ENCODE measurements at regions not wholly inside any gene's neighbourhood (a gene's known extent, or its start where the extent isn't known, plus 50 kb on each side); places are given as distances from the start of the nearest gene placed in this dataset.

- TF ChIP-seq CTCF (IDR thresholded peaks at IDR 0.05), result no peak
- TF ChIP-seq EP300 (IDR thresholded peaks at IDR 0.05), result no peak
Measured at GRCh38 chr2:41913921-41914609, 133.8 kb upstream of the PKDCC start.
